GM12873 (cell line): ENCODE measurements at regions not wholly inside any gene's neighbourhood (a gene's known extent, or its start where the extent isn't known, plus 50 kb on each side); places are given as distances from the start of the nearest gene placed in this dataset.

Experiments used
- CTCF ChIP-seq: IDR thresholded peaks from 2 replicates; pipeline ENCODE4 v1.5.1; 2012; ENCODE audit warnings: low read depth, mild to moderate bottlenecking, moderate library complexity, low read length, control low read depth; ENCODE audit not compliant: insufficient read depth; ENCODE audit errors: missing control alignments

DNA sequence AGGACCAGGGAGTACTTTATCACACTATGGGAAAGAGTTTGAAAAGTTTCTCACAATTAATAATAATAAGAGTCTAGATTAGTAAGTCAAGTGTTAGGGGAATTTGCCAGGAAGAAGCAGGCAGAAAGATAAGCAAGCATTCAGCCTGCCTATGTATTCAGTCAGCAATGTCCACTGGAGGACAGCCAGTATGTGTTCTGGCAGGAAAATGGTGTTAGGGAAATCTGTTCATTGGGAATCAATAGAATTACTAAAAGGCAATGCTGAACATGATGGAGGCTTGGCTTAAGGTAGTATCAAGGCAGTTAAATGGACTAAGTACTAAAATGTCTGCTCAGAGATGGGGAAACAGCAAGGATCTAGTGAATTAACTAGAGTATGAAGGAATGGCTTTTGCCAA lies 221.2 kb downstream of the PPP4R3C start:
- no peak for TF ChIP-seq CTCF

DNA sequence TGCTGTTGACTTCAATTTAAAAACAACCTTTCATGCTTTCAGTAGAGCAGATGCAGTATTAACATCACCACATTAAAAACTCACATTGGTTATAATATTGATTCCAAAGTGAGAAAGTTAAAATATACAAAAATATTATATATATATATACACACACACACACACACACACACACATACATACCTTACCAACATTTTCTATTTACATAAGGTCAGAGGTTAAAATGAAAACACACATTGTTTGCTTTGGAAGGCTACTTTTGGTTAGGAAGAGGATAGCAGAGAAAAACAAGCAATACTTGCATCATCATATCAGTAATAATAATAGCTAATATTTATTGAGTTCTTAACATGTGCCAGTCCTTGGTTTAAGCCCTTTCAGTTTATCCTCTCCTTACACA lies 226.5 kb downstream of the PPP4R3C start:
- TF ChIP-seq CTCF, result no peak

GRCh38 chrX:27229721-27230120 lies 233.4 kb downstream of the PPP4R3C start:
- TF ChIP-seq CTCF, result no peak

- TF ChIP-seq CTCF, result no peak
These were observed 240.5 kb downstream of the PPP4R3C start for GRCh38 chrX:27222661-27223060.

DNA sequence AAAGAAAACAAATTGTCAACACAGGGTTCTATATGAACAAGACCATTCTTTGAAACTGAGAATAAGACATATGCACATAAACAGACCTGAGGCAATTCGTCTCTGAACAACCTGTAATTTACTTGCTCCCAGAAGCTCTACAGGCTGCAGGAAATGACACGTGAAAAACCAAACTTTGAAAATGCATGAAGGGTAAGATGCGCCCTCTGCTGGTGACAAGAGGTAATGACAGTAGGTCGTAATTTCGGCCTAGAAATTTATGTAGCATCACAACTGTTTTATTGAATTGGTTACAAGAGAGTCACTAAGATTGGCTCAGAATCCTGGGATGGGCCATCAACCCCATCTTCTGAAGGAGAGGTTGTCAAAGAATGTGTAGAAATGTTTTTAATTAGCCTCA lies 276.5 kb downstream of the PPP4R3C start:
- TF ChIP-seq CTCF, result peak; percentile 87

DNA sequence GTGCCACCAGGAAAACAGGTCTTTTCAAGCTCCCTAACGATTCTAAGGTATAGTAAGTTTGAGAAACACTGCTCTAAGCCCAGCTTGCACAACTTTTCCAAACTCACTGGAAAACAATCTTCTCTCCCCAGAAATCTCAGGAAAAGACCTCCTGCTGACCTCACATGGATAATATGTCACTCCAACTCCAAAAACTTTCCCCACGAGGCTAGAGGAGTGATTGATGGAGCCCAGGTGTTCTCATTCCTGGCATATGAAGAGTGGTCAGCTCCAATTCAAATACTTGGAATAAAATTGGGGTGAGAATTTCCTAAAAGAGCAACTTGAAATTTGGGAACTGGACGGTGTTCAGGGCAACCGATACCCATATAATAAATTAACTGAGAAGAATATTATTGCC lies 299.9 kb downstream of the PPP4R3C start:
- TF ChIP-seq CTCF, result no peak

GRCh38 chrX:27162496-27162895 lies 300.6 kb downstream of the PPP4R3C start:
- no peak for TF ChIP-seq CTCF
